RWPE1 (cell line): ENCODE measurements at regions not wholly inside any gene's neighbourhood (a gene's known extent, or its start where the extent isn't known, plus 50 kb on each side); places are given as distances from the start of the nearest gene placed in this dataset.

Experiments used
- CTCF ChIA-PET: fragments of 350-600 bp; sonication (Branson Sonifier 250); formaldehyde crosslinking; extraction: SDS; loops from one replicate; lab custom pipeline; 2021; lab: Yijun Ruan, JAX
- POLR2A ChIA-PET: fragments of 400-600 bp; formaldehyde crosslinking; extraction: SDS; loops from one replicate; lab custom pipeline; 2020; ENCODE audit warnings: antibody characterized with exemption; ENCODE audit not compliant: low non-redundant PET; lab: Yijun Ruan, JAX
- DNase-seq: peaks from one replicate; pipeline ENCODE4 v3.0.0; 2012; ENCODE audit warnings: low spot score
- H3K27ac ChIP-seq: fragments of 450-650 bp; 2 replicates; pipeline ENCODE4 v1.5.1; 2017
- CTCF ChIP-seq: fragments of 450-650 bp; conservative IDR thresholded peaks from 2 replicates; pipeline ENCODE4 v1.5.1; 2017; ENCODE audit warnings: low read depth, mild to moderate bottlenecking

GRCh38 chr3:18036450-18036815, 294.0 kb upstream of the TBC1D5 start:
- H3K27ac ChIP-seq: no peak overlapping the region
- ChIA-PET CTCF (no interaction called here), POLR2A (no interaction called here)
- no peak for TF ChIP-seq CTCF
- DNase-seq: no peak

- no peak overlapping the region for H3K27ac ChIP-seq
- CTCF ChIA-PET: no interaction called here
- DNase-seq: no peak
- no peak for TF ChIP-seq CTCF
- POLR2A ChIA-PET: no interaction called here
Measured at GRCh38 chr3:18035641-18036449, 293.4 kb upstream of the TBC1D5 start.

- ChIA-PET CTCF (no interaction called here), POLR2A (no interaction called here)
- no peak for DNase-seq
- no peak overlapping the region for H3K27ac ChIP-seq
- no peak for TF ChIP-seq CTCF
Measured at GRCh38 chr3:18033581-18034108, 291.2 kb upstream of the TBC1D5 start.

- ChIA-PET CTCF (no interaction called here), POLR2A (no interaction called here)
- H3K27ac ChIP-seq: no peak overlapping the region
- DNase-seq: no peak
- TF ChIP-seq CTCF: no peak
Measured at GRCh38 chr3:18030371-18030870, 288.0 kb upstream of the TBC1D5 start.

GRCh38 chr3:18027161-18027939, 284.9 kb upstream of the TBC1D5 start:
- no peak overlapping the region for H3K27ac ChIP-seq
- POLR2A ChIA-PET: no interaction called here
- TF ChIP-seq CTCF: no peak
- CTCF ChIA-PET: interaction anchor here (0.5 kb wide), 1 partner anchor 784 kb away, joined by 3 read pairs; no protein-coding TSS in a partner anchor
- DNase-seq: no peak

- ChIA-PET CTCF (no interaction called here), POLR2A (no interaction called here)
Measured at GRCh38 chr3:18024715-18025114, 282.3 kb upstream of the TBC1D5 start.

More at GRCh38 chr3:18024715-18025114, 282.3 kb upstream of the TBC1D5 start:
- H3K27ac ChIP-seq: no peak overlapping the region
- DNase-seq: no peak
- no peak for TF ChIP-seq CTCF
